ENCODE measurements at regions not wholly inside any gene's neighbourhood (a gene's known extent, or its start where the extent isn't known, plus 50 kb on each side); places are given as distances from the start of the nearest gene placed in this dataset.

DNA sequence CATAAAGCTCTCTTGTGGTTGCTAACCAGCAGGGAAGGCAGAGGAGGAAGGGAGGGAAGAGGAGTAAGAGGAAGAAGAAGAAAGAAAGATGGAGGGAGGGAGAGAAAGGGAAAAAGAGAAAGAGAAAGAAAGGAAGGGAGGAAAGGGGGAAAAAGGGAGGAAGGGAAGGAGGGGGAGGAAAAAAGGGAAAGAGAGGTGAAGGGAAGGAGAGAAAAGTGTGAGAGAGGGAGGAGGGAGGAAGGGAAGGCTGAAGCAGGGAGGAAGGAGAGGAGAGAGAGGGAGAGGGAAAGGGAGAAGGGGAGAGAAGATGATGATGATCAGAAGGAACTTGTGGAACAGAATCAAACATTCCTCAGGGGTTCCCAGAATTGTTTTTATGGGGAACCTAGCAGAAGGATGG, 57.5 kb upstream of the TOX2 start:
- TF ChIP-seq ZNF423 (CRISPR knock-in tag; IDR thresholded peaks at IDR 0.05) (no peak), NR1H2 (CRISPR knock-in tag; IDR thresholded peaks at IDR 0.05) (no peak), ATF1 (CRISPR knock-in tag; IDR thresholded peaks at IDR 0.05) (no peak), GABPB1 (CRISPR knock-in tag; IDR thresholded peaks at IDR 0.05) (no peak), SP1 (CRISPR knock-in tag; conservative IDR thresholded peaks at IDR 0.05) (no peak), NFE2L1 (CRISPR knock-in tag; IDR thresholded peaks at IDR 0.05) (no peak), NR3C1 (CRISPR knock-in tag; conservative IDR thresholded peaks at IDR 0.05; ENCODE audit: low read depth) (no peak), ZNF263 (CRISPR knock-in tag; IDR thresholded peaks at IDR 0.05; ENCODE audit: low read depth) (no peak), SMAD3 (CRISPR knock-in tag; IDR thresholded peaks at IDR 0.05; ENCODE audit: borderline replicate concordance) (no peak), FOXP1 (CRISPR knock-in tag; IDR thresholded peaks at IDR 0.05; ENCODE audit: borderline replicate concordance) (no peak), RORB (CRISPR knock-in tag; IDR thresholded peaks at IDR 0.05) (no peak), ZNF121 (CRISPR knock-in tag; IDR thresholded peaks at IDR 0.05) (no peak), TCF7 (CRISPR knock-in tag; IDR thresholded peaks at IDR 0.05; ENCODE audit: low read depth) (no peak)
- TF ChIP-seq, protein P1, sequence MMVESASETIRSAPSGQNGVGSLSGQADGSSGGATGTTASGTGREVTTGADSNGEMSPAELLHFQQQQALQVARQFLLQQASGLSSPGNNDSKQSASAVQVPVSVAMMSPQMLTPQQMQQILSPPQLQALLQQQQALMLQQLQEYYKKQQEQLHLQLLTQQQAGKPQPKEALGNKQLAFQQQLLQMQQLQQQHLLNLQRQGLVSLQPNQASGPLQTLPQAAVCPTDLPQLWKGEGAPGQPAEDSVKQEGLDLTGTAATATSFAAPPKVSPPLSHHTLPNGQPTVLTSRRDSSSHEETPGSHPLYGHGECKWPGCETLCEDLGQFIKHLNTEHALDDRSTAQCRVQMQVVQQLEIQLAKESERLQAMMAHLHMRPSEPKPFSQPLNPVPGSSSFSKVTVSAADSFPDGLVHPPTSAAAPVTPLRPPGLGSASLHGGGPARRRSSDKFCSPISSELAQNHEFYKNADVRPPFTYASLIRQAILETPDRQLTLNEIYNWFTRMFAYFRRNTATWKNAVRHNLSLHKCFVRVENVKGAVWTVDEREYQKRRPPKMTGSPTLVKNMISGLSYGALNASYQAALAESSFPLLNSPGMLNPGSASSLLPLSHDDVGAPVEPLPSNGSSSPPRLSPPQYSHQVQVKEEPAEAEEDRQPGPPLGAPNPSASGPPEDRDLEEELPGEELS (CRISPR knock-in tag; IDR thresholded peaks at IDR 0.05), result no peak
- TF ChIP-seq, protein P2, sequence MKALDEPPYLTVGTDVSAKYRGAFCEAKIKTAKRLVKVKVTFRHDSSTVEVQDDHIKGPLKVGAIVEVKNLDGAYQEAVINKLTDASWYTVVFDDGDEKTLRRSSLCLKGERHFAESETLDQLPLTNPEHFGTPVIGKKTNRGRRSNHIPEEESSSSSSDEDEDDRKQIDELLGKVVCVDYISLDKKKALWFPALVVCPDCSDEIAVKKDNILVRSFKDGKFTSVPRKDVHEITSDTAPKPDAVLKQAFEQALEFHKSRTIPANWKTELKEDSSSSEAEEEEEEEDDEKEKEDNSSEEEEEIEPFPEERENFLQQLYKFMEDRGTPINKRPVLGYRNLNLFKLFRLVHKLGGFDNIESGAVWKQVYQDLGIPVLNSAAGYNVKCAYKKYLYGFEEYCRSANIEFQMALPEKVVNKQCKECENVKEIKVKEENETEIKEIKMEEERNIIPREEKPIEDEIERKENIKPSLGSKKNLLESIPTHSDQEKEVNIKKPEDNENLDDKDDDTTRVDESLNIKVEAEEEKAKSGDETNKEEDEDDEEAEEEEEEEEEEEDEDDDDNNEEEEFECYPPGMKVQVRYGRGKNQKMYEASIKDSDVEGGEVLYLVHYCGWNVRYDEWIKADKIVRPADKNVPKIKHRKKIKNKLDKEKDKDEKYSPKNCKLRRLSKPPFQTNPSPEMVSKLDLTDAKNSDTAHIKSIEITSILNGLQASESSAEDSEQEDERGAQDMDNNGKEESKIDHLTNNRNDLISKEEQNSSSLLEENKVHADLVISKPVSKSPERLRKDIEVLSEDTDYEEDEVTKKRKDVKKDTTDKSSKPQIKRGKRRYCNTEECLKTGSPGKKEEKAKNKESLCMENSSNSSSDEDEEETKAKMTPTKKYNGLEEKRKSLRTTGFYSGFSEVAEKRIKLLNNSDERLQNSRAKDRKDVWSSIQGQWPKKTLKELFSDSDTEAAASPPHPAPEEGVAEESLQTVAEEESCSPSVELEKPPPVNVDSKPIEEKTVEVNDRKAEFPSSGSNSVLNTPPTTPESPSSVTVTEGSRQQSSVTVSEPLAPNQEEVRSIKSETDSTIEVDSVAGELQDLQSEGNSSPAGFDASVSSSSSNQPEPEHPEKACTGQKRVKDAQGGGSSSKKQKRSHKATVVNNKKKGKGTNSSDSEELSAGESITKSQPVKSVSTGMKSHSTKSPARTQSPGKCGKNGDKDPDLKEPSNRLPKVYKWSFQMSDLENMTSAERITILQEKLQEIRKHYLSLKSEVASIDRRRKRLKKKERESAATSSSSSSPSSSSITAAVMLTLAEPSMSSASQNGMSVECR (CRISPR knock-in tag; IDR thresholded peaks at IDR 0.05; ENCODE audit: borderline replicate concordance), result no peak
- TF ChIP-seq, protein P3, sequence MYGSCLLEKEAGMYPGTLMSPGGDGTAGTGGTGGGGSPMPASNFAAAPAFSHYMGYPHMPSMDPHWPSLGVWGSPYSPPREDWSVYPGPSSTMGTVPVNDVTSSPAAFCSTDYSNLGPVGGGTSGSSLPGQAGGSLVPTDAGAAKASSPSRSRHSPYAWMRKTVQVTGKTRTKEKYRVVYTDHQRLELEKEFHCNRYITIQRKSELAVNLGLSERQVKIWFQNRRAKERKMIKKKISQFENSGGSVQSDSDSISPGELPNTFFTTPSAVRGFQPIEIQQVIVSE (CRISPR knock-in tag; IDR thresholded peaks at IDR 0.05; ENCODE audit: borderline replicate concordance), result no peak
- TF ChIP-seq, protein P4, sequence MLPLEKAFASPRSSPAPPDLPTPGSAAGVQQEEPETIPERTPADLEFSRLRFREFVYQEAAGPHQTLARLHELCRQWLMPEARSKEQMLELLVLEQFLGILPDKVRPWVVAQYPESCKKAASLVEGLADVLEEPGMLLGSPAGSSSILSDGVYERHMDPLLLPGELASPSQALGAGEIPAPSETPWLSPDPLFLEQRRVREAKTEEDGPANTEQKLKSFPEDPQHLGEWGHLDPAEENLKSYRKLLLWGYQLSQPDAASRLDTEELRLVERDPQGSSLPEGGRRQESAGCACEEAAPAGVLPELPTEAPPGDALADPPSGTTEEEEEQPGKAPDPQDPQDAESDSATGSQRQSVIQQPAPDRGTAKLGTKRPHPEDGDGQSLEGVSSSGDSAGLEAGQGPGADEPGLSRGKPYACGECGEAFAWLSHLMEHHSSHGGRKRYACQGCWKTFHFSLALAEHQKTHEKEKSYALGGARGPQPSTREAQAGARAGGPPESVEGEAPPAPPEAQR (CRISPR knock-in tag; IDR thresholded peaks at IDR 0.05), result no peak
- TF ChIP-seq, protein P5, sequence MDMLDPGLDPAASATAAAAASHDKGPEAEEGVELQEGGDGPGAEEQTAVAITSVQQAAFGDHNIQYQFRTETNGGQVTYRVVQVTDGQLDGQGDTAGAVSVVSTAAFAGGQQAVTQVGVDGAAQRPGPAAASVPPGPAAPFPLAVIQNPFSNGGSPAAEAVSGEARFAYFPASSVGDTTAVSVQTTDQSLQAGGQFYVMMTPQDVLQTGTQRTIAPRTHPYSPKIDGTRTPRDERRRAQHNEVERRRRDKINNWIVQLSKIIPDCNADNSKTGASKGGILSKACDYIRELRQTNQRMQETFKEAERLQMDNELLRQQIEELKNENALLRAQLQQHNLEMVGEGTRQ (CRISPR knock-in tag; IDR thresholded peaks at IDR 0.05), result no peak
- TF ChIP-seq, protein P6, sequence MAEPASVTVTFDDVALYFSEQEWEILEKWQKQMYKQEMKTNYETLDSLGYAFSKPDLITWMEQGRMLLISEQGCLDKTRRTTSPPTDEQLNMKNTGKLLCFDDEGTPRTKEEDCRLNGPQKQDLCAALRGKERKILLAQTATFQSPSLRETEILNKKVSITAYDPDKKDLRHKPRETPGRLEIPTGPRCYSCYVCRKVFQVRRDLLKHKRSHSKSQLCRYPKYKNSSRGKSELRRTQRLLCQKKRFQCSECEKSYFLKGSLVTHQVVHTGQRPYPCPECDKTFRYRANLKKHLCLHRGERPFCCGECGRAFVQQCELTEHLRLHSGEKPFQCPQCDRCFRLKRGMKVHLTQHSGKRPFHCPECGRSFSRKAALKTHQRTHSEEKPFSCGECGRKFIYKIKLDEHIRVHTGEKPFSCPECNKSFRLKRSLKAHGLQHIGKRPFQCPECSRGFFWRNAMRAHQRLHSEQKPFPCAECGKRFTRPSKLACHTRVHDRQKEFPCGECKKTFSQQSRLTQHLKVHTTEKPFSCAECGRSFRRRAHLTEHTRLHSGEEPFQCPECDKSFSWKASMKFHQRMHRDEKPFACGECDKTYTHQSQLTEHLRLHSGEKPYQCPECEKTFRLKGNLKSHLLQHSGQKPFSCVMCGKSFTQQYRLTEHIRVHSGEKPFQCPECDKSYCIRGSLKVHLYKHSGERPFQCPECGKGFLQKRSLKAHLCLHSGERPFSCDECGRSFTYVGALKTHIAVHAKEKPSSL (CRISPR knock-in tag; conservative IDR thresholded peaks at IDR 0.05), result no peak
- TF ChIP-seq, protein P7, sequence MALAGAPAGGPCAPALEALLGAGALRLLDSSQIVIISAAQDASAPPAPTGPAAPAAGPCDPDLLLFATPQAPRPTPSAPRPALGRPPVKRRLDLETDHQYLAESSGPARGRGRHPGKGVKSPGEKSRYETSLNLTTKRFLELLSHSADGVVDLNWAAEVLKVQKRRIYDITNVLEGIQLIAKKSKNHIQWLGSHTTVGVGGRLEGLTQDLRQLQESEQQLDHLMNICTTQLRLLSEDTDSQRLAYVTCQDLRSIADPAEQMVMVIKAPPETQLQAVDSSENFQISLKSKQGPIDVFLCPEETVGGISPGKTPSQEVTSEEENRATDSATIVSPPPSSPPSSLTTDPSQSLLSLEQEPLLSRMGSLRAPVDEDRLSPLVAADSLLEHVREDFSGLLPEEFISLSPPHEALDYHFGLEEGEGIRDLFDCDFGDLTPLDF (CRISPR knock-in tag; IDR thresholded peaks at IDR 0.05), result no peak
- no peaks in the 10 kb centered on the region; the same call in 1 of the 2 replicates for H3K27me3 Mint-ChIP-seq (ENCODE audit: low read depth)
- POLR2A ChIA-PET, result no interaction called here

More for the DNA sequence above, 57.5 kb upstream of the TOX2 start:
- ATAC-seq (no peak), DNase-seq (ENCODE audit: low spot score) (no peak)
- H3K27ac Mint-ChIP-seq, result no peak overlapping the region
- no peaks in the 10 kb centered on the region for H3K36me3 Mint-ChIP-seq
- no peak overlapping the region for H3K4me3 Mint-ChIP-seq
- CTCF ChIA-PET, result no interaction called here
- H3K4me1 Mint-ChIP-seq, result no peaks in the 10 kb centered on the region
- H3K9me3 Mint-ChIP-seq, result no peaks in the 10 kb centered on the region
